ENCODE measurements at regions not wholly inside any gene's neighbourhood (a gene's known extent, or its start where the extent isn't known, plus 50 kb on each side); places are given as distances from the start of the nearest gene placed in this dataset.

- no peak for DNase-seq (ENCODE audit: low read depth)
These were observed 53.3 kb upstream of the SLC6A11 start for GRCh38 chr3:10762611-10763247.

- DNase-seq (ENCODE audit: low read depth): no peak
These were observed 52.8 kb upstream of the SLC6A11 start for GRCh38 chr3:10763248-10763620.

DNA sequence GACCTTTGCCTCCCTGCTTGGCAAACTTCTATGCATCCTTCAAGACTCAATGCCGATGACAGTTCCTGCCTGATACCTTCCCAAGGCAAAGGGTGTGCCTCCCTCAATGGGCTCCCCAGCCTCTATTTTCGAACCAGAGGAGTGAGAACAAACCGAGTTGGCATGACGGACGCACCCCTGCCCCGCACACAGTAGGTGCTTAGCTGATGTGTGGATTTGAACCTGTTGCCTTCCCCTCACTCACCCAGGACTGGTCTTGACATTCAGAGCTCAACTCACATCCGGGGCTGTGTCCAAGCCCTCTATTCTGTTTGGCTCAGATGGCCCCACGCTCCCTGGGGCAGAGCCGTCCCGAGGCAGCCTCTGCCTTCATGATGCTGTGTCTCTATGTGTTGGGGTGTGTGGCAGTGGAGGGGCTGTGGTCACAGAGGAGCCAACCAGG is 52.2 kb upstream of the SLC6A11 start:
- no peak for DNase-seq (ENCODE audit: low read depth)

- DNase-seq (ENCODE audit: low read depth): no peak
These were observed 51.6 kb upstream of the SLC6A11 start for GRCh38 chr3:10764259-10765051.

DNA sequence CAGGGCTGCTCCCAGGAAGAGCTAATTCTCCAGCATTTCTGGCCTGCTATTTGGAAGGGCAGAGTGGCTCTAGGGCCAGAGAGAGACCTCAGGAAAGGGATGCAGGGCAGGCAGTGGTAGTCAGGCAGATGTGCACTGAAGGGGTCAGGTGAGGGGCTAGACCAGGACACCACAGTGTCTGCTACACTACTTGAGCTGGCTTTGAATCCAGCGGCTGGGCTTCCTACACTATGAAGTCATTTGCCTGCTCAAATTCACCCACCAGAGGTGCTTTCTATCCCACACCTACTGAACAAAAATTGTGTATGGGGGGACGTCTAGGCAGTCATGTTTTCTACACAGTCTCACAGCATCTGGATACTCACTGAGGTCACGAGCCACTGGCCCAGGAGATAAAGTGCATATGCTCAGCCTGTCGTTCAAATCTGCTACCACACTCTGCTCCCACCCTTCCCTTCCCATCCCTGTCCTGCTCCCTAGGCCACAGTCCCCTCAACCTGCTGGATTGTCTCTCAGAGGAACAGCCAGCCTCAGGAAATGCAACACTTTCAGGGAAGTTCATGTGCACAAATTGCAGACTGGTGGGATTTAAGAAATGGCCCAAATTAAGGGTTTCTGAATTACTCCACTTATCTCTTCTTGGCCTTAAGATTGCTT is 49.9 kb upstream of the SLC6A11 start:
- no peak for DNase-seq (ENCODE audit: low read depth)

Data from renal cortical epithelial cell (primary cell).